HepG2 (cell line): ENCODE measurements at regions not wholly inside any gene's neighbourhood (a gene's known extent, or its start where the extent isn't known, plus 50 kb on each side); places are given as distances from the start of the nearest gene placed in this dataset.

Experiments
- ATAC-seq: fragments of 200-7000 bp; cut with Tn5 transposase; 3 replicates; pipeline ENCODE4 v1.9.1; 2020; ENCODE audit warnings: mild to moderate bottlenecking, moderate library complexity
- BruUV-seq: library from RNA; stranded (reverse); fragments of 400-500 nt; replicated peaks from 2 replicates; lab custom pipeline; 2021; lab: Mats Ljungman, UMichigan
- CTCF ChIA-PET: fragments of 300-600 bp; formaldehyde crosslinking; extraction: SDS; loops from one replicate; lab custom pipeline; 2021; ENCODE audit warnings: low total read pairs, inconsistent platforms, low intra/inter-chr PET ratio; lab: Yijun Ruan, JAX
- POLR2A ChIA-PET: fragments of 350-600 bp; sonication (Branson Sonifier 250); formaldehyde crosslinking; loops from one replicate; lab custom pipeline; 2020; ENCODE audit warnings: antibody characterized with exemption, inconsistent platforms; lab: Yijun Ruan, JAX
- DNase-seq: peaks from one replicate; pipeline ENCODE4 v3.0.0-alpha.2; 2015; ENCODE audit warnings: low spot score
- FAIRE-seq: peaks from 3 replicates; lab custom pipeline; 2011; peaks lifted over from hg19 to GRCh38; lab: Jason Lieb, UNC
- H2AFZ ChIP-seq: one replicate; pipeline ENCODE4 v1.6.1; 2011; ENCODE audit warnings: low read length, inconsistent platforms
- H3K27ac ChIP-seq: fragments of 300-600 bp; 3 replicates; pipeline ENCODE4 v1.8.0; 2011; ENCODE audit warnings: mixed run types, mild to moderate bottlenecking, mixed read lengths, low read length, inconsistent platforms; ENCODE audit not compliant: insufficient read depth; ENCODE audit errors: extremely low read length
- H3K27me3 ChIP-seq, 2 experiments: fragments of 200-600 bp in 1 of 2; 2 replicates in 1 of 2; 3 replicates in 1 of 2; pipeline versions ENCODE4 v1.6.0 to v1.8.0; 2011; ENCODE audit warnings: low read length in 2 of 2, mild to moderate bottlenecking in 2 of 2, moderate library complexity in 2 of 2, inconsistent platforms in 1 of 2; ENCODE audit not compliant: insufficient read depth in 2 of 2, control insufficient read depth in 1 of 2
- H3K36me3 ChIP-seq, 2 experiments: fragments of 200-600 bp in 1 of 2; replicated peaks in 1 of 2; 2 replicates in 1 of 2; 3 replicates in 1 of 2; pipeline versions ENCODE4 v1.5.1 to v1.8.0; 2011; ENCODE audit warnings: low read length in 2 of 2, inconsistent platforms in 1 of 2; ENCODE audit not compliant: insufficient read depth in 2 of 2, control insufficient read depth in 1 of 2
- H3K4me1 ChIP-seq: 2 replicates; pipeline ENCODE4 v1.5.1; 2012; ENCODE audit warnings: low read length, inconsistent platforms; ENCODE audit not compliant: insufficient read depth
- H3K4me2 ChIP-seq: 2 replicates; pipeline ENCODE4 v1.6.0; 2011; ENCODE audit warnings: low read depth, low read length, inconsistent platforms
- H3K4me3 ChIP-seq, 3 experiments: fragments of 200-600 bp in 1 of 3; sonication (generic), shearing (Covaris generic) in 1 of 3; replicated peaks in 1 of 3; 2 replicates each; pipeline ENCODE4 v1.5.1; 2011 to 2016; ENCODE audit warnings: low read length in 3 of 3, inconsistent platforms in 2 of 3, low read depth in 2 of 3, mild to moderate bottlenecking in 2 of 3, control low read depth in 1 of 3, mixed read lengths in 1 of 3; ENCODE audit not compliant: insufficient read depth in 1 of 3
- H3K79me2 ChIP-seq: one replicate; pipeline ENCODE4 v1.6.1; 2011; ENCODE audit warnings: low read length, inconsistent platforms; ENCODE audit not compliant: insufficient read depth
- H3K9ac ChIP-seq: 2 replicates; pipeline ENCODE4 v1.6.0; 2011; ENCODE audit warnings: mild to moderate bottlenecking, low read depth, low read length, inconsistent platforms; ENCODE audit not compliant: insufficient read depth
- H3K9me3 ChIP-seq: 2 replicates; pipeline ENCODE4 v1.5.1; 2012; ENCODE audit warnings: mild to moderate bottlenecking, low read length
- H4K20me1 ChIP-seq: 2 replicates; pipeline ENCODE4 v1.6.0; 2011; ENCODE audit warnings: inconsistent platforms, mild to moderate bottlenecking, low read length, moderate library complexity; ENCODE audit not compliant: insufficient read depth
- ETV5 ChIP-seq: IDR thresholded peaks from 2 replicates; pipeline ENCODE4 v1.6.1; 2018; ENCODE audit warnings: missing biosample characterization, missing genetic modification reagents, inconsistent platforms, borderline replicate concordance
- HDAC1 ChIP-seq: sonication (generic); formaldehyde crosslinking; IDR thresholded peaks from 2 replicates; pipeline ENCODE4 v1.5.1; 2020; ENCODE audit warnings: mild to moderate bottlenecking, missing genetic modification reagents
- HOXA3 ChIP-seq: sonication (generic); formaldehyde crosslinking; IDR thresholded peaks from 2 replicates; pipeline ENCODE4 v1.5.0; 2020; ENCODE audit warnings: missing genetic modification reagents
- MYC ChIP-seq: sonication (generic); formaldehyde crosslinking; IDR thresholded peaks from 2 replicates; pipeline ENCODE4 v1.9.0; 2021; ENCODE audit warnings: missing genetic modification reagents, borderline replicate concordance
- NFIC ChIP-seq: IDR thresholded peaks from 2 replicates; pipeline ENCODE4 v1.6.1; 2012; ENCODE audit warnings: mild to moderate bottlenecking, low read length, inconsistent platforms
- NR2F2 ChIP-seq: IDR thresholded peaks from 2 replicates; pipeline ENCODE4 v1.6.1; 2012; ENCODE audit warnings: low read depth, inconsistent platforms, borderline replicate concordance
- PRDM4 ChIP-seq: sonication (generic); formaldehyde crosslinking; IDR thresholded peaks from 2 replicates; pipeline ENCODE4 v1.9.0; 2021; ENCODE audit warnings: missing genetic modification reagents, borderline replicate concordance
- ZMYM2 ChIP-seq: sonication (generic); formaldehyde crosslinking; IDR thresholded peaks from 2 replicates; pipeline ENCODE4 v1.8.0; 2022; ENCODE audit warnings: mild to moderate bottlenecking, missing genetic modification reagents
- ZNF143 ChIP-seq: sonication (generic); formaldehyde crosslinking; IDR thresholded peaks from 2 replicates; pipeline ENCODE4 v1.4.0; 2020; ENCODE audit warnings: missing genetic modification reagents
- ZNF18 ChIP-seq: sonication (generic); formaldehyde crosslinking; IDR thresholded peaks from 2 replicates; pipeline ENCODE4 v1.8.0; 2022; ENCODE audit warnings: mild to moderate bottlenecking, missing genetic modification reagents; ENCODE audit not compliant: insufficient replicate concordance
- ZUFSP ChIP-seq: sonication (generic); formaldehyde crosslinking; IDR thresholded peaks from 2 replicates; pipeline ENCODE4 v1.9.0; 2021; ENCODE audit warnings: missing genetic modification reagents, mild to moderate bottlenecking, borderline replicate concordance
- WGBS: methylation state at CpG from one replicate; pipeline ENCODE4 v1.1.6; 2017; ENCODE audit warnings: low lambda C conversion rate; 5-methylcytosine and 5-hydroxymethylcytosine counted together
- in situ Hi-C: cut with HindIII; loops from 2 replicates; pipeline ENCODE4 v1.10.0; 2017; ENCODE audit warnings: low pct_unique_long_range_greater_than_20kb; ENCODE audit not compliant: extremely low pct_ligation_motif_present
- intact Hi-C: fragments of 100-400 bp; cut with micrococcal nuclease; formaldehyde crosslinking; loops from one replicate; pipeline ENCODE4 v1.10.0; 2022; ENCODE audit not compliant: unreplicated experiment

GRCh38 chr12:124457287-124458219, 109.9 kb downstream of the NCOR2 start:
- peaks cover 15 to 18% of the 10 kb centered on the region in 2 experiments; a peak in 4 of 5 replicates for H3K36me3 ChIP-seq
- POLR2A ChIA-PET, result no interaction called here
- no peak for DNase-seq
- in situ Hi-C loops, result no loop called here
- no peak overlapping the region for H2AFZ ChIP-seq
- H3K4me2 ChIP-seq, result no peak overlapping the region
- no peaks in the 10 kb centered on the region for H3K9me3 ChIP-seq
- 97% methylated on average over 20 of the region's 37 CpGs for WGBS
- H3K27ac ChIP-seq, result no peak overlapping the region
- CTCF ChIA-PET, result no interaction called here
- no peaks in the 10 kb centered on the region for H3K4me1 ChIP-seq
- H3K79me2 ChIP-seq, result no peaks in the 10 kb centered on the region
- no peaks in the 10 kb centered on the region for H3K27me3 ChIP-seq
- FAIRE-seq, result no peak
- no TSS peak for BruUV-seq
- ATAC-seq, result no peak
- no peak overlapping the region for H3K9ac ChIP-seq
- intact Hi-C loops, result no loop called here
- peaks cover 6% of the 10 kb centered on the region; the same call in 1 of the 2 replicates for H4K20me1 ChIP-seq
- H3K4me3 ChIP-seq, result no peak overlapping the region
- TF ChIP-seq HDAC1 (no peak), ZMYM2 (CRISPR knock-in tag) (no peak), MYC (CRISPR knock-in tag) (no peak), NFIC (no peak), NR2F2 (no peak), PRDM4 (CRISPR knock-in tag) (no peak), ZNF18 (CRISPR knock-in tag) (no peak), HOXA3 (CRISPR knock-in tag) (no peak), ETV5 (CRISPR knock-in tag) (no peak), ZUFSP (no peak), ZNF143 (CRISPR knock-in tag) (no peak)
